ENCODE measurements at regions not wholly inside any gene's neighbourhood (a gene's known extent, or its start where the extent isn't known, plus 50 kb on each side); places are given as distances from the start of the nearest gene placed in this dataset.

DNA sequence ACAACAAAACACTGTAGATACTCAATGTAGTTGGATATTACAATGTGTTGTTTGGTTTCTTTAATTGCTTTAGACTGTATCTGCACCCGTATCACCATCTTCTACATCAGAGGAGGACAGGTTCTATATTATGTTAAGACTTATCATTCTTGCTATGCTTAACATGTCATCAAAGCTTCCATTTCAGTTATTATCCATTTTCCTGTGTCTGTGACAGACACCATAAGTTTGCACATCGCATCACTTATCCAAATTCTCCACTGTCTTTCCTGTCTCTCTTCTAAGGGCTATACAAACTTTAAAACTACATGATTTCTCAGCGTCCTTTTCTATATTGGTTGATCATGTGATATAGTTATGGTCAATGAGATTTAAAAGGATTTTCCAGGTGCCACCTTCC is 719.0 kb downstream of the TBC1D32 start:
- no peak for DNase-seq

DNA sequence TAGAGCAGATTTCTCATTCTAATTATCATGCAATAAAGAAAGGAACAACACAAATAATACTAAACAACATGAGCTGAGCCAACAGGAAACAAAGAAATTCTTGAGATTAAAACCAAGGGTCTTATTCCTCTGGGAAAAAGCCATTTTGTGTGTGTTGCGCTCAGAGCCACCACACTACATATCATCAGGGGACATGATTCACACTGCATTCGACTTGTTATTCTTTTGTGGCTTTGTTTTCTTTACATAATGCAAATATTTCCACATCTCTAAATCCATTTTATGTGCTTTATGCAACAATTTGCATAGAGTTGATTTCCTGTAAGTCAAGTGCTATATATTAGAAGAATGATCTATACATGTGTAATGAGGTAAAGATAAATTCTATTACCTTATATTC is 719.6 kb downstream of the TBC1D32 start:
- DNase-seq: no peak

DNA sequence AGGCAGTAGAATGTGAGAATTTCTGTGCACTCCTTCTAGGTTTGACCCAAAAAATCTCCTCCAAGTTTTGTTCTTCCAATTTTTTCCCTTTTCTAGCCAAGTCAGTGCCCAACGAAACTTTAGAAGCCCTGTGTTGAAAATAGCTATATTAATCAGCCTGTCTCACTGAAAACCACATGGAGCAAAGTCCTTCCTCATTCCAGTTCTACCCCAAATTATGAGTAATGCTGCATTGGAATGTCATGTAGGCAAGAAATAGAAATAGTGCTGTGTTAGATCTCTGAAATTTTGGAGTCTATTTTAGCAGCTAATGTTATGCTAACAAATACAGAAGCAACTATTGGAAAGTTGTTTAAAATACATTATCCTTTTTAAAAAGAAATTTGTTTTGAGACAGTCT is 725.5 kb downstream of the TBC1D32 start:
- DNase-seq: no peak

DNA sequence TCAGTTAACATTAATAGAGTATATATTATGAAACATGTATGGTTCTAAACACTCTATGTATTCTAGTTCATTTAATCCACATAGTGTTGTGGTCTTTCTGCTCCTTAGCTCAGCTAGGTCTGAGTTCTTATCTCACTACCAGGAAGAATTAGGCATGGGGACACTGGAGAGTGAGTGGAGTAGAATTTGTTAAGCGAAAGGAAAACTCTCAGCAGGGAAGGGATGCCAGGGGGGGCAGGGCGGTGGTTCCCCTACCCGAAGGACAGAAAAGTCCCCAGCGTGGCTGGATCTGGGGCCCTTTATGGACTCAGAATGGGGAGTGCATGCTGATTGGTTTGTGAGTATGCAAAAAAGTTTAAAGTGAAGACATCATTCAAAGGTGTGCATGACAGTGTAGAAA is 727.5 kb downstream of the TBC1D32 start:
- no peak for DNase-seq

DNA sequence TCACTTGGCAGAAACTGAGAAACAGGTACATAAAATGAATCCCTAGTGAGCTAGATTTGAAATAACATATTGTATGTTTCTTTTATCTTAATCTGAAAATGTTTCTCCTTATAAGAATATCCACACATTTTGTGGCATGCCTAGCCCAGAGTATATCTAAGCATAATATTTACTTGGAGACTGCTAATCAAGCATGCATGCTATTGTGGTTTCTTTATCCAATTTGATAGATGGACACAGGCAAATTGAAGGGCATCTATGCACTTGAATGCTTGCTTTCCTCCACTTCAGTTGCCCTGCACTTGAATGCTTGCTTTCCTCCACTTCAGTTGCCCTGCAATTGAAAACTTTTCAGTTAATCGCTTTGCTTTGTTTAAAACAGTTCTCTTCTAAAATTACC is 729.8 kb downstream of the TBC1D32 start:
- DNase-seq: no peak

DNA sequence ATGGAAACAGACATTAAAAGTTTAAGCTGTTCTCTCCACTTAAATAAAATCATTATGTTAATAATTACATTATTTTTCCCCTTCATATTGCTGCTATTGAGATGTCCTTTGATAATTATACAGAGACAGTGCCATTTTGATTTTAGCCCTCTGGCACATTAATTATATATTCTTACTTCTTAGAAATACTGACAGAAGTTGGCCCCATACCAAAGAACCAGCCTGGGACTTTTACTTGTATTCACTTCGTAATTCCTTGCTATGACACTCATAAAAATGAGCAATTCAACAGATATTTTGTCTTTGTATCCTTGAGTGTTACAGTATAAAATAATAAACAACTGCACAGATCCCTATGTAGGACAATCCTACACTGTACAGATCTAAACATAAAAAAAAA is 743.7 kb downstream of the TBC1D32 start:
- DNase-seq: no peak

DNA sequence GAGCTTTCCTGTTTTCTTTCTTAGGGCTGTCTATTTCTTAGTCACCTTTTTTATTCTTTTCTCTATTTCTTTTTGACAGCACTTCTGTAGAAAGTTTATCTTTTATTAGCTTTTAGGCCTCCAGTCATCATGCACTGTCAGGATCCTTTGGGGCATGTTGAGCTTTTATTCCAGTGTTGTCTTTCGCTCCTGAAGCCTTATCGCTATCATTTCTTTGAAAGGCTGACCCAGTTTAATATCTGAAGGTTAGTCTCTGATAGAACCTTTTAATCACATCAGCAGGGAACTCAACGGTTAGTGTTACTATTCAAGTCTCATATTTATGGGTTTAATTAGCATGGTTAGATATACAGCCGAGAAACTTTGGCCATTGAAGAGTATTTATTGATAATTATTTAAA is 745.9 kb downstream of the TBC1D32 start:
- DNase-seq: no peak

DNA sequence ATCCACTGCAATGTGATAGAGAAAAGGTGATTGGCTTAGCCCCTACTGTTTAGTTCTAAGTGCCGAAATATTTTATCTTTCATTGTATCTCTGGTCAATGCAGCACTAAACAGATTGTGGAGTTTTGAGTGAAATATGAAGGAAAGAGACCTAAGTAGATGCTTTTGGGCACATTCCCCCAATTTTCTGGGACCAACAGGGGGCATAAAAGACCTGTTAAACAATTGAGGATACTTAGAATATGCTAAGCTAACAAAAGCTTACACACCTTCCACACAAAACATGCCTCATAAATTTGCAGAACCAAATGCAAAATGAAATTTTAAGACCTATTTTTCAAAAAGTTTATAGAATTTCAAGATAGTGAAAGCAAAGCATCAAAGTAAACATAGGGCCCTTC is 746.9 kb downstream of the TBC1D32 start:
- no peak for DNase-seq

DNA sequence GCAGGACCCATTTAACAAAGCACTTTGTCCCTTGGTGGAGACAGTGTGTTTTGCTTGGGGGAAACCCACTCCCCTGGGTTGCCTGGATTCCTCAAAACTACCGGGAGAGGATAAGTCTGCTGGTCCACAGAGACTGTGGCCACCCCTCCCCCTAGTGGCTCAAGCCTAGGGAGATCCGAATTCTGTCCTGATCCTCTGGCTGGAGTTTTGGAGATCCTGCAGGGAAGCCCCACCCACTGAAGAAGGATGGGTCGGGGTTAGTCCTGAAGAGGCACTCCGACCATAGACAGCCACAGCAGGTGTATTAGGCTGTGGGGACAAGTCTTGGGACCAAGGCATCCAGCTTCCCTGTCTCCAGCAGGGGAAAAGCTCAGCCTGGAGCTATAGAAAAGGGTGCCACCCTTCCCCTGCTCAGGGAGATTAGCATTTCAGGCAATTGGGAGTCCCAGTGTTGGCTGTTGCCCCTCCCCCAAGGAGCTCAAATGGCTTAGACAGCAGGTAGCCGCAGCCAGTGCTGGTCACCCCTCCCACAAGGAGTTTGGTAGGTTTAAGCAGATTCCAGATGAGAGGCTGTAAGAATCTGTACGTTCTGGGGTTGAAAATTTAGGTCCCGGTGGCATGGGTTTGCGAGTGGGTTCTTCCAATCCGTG is 750.0 kb downstream of the TBC1D32 start:
- DNase-seq: no peak

DNA sequence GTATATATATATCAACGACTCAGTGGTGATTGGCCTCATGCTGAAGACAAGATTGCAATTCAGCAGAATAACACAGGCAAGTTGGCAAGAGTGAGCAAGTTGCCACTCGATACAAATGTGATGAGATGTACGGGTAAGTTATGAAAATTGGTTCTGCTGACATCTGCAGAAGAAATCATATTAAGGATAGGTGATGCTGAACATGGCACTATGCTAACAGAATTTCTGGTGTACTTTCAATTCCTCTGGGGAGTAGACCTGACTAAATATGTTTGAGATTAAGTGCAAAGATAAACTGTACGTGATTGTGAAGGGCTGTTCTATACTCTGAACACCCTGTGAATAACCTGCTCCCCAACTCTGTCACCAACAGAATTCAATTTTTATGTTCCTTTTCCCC is 758.2 kb downstream of the TBC1D32 start:
- DNase-seq: no peak

DNA sequence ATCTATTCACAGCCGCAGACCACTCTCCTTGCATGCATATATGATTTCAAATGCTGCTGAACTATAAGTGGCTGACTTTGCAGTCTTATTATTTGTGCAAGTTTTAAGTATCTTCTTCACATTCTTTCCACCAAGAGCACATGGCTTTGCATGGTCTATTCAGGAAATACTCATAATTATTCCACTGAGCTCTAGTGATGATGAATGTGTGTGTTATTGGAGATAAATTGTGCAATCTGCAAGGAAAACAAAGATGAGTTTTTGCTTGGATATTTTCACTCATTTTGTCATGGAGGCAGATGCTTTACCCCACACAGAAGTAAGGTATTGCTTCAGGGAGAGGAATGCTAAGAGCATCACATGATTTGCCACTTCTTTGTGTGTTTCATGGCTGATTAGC is 764.6 kb downstream of the TBC1D32 start:
- no peak for DNase-seq

DNA sequence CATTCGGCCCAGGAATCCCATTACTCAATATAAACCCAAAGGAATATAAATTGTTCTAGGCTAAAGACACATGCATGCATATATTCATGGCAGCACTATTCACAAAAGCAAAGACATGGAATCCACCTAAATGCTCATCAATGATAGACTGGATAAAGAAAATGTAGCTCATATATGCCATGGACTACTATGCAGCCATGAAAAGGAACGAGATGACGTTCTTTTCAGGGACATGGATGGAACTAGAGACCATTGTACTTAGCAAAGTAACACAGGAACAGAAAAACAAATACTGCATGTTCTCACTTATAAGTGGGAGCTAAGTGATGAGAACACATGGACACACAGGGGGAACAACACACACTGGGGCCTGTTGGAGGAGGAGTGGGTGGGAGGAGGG is 769.5 kb downstream of the TBC1D32 start:
- no peak for DNase-seq

DNA sequence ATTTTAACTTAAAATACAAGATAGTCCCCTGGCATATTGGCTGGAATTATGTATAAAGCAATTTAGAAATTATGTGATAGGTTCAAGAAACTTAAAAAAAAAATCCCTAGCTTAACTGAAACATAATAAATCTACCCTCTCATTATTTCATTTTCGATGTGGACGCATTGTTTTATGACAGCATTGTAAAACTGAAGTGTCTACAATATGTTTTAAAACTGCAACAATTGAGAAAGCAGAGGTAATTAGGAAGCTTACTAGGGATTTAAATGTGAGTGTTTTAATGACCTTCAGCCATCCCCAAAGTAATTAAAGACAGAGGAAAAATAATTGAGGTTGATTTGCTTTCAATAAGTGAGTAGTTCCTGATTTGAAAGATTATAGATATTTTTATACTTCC is 776.0 kb downstream of the TBC1D32 start:
- DNase-seq: no peak

DNA sequence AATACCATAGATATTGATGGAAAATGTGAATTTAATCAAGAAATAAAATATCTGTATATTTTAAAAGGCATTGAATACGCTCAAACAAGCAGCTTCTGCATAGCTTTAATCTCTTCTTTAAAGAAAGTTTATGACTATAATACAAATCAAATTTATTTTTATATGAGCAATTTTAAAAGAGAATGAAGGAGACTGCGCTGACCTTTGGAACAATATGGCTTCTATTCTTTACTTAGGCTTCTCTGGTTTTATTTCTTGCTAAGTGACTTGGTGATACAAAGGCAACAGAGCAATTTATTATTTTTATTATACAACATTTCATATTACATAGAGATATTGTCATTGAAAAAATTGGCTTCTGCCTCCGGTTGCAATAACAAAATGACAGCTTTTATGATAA is 776.7 kb downstream of the TBC1D32 start:
- DNase-seq: no peak

DNA sequence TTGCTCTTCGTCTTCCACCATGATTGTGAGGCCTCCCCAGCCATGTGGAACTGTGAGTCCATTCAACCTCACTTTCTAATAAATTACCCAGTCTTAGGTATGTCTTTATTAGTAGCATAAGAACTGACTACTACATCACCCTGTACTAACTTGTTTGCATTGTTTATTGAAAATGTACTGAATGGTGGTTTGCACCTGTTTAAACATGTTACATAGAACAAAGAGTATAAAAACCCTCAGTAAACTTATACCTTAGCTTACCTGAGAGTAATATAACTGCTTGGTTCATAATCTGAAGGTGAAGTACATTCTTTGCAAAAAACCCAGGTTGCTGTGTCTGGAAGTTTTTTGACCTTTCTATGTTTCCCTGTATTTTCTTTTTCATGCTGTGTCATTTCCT is 777.8 kb downstream of the TBC1D32 start:
- no peak for DNase-seq

DNA sequence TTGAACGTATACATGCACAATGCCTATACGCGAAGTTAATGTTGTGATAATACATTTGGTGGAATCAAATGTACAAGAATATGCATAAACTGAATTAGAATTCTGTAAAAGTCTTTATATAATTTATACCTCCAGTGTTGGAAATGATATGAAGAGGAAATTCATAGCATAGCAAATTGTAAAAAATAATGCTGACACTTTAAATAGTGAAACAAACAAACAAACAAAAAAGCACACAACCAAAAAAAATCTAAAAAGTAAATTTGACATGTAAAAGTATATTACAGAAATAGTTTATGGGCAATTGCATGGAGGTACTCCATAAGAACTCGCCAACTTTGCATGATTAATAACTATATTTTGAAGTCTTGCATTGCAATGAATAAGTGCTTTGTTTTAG is 780.9 kb downstream of the TBC1D32 start:
- DNase-seq: no peak

DNA sequence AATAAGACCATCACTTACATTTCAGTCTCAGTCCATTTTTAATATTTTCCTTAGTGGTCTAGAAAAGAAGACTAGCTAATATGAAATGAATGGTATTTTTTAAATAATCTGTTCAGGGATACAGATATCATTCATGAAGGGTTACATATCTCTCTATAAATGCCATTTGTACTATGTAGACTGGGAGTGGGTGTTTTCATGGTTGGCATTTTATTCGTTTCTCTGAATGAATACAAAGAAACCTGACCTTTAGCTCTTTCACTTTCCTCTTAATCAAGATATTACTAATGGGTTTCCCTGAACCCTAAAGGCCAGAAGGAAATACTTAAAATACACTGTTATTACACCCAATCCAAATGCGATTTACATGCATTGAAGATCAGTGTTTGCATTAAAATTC is 788.9 kb downstream of the TBC1D32 start:
- DNase-seq: no peak

DNA sequence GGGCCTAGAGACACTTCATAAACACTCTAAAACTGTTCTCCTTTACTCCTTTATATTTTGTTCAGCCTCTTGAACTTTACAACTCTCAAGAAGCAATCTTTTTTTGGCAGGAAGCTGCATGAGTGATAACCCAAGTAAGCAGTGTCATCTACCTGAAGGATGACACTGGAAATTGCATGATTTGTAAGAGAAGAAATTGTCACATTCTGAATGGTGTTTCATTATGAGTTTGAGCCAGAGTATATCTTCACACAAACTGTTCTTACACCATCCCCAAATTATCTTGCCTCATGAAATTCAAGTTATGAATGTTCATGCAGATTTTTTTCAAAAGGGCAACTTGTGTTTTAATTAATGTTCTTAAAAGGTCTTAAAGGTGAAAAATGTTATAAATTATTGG is 799.3 kb downstream of the TBC1D32 start:
- DNase-seq: no peak

DNA sequence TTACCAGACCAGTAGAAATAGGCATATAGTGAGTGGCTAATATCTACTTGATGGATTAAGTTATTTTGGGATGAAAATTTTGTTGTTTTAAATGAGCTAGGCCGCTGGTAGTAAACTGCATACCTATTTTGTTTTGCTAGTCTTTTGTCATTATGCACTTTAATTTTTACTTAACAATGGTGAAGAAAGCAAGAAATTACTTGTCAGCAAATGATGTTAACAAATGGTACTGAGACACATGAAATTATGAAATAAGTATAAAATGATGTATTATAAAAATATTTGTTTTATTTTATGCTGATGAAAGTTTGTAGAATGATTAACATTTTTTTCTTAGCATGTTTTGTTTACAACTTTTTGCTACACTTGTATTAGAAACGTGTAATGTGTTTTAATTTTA is 807.7 kb downstream of the TBC1D32 start:
- DNase-seq: no peak

DNA sequence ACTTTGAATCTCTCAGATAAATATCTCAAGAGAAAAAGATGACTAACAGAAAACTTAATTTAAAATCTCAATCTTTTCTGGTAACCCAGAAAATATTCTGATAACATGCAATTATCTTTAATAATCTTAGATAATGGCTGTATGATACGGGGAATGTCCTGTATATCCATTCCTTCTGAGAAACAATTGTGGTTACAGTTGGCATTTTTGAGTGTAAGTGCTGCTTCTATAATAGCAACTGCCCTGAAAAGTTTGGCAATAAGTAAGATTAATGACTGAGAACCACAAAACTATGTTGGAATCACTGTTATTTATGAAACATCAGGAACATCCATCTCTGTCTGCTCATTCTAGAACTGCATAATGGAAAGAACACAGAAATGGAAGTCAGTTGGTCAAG is 819.7 kb downstream of the TBC1D32 start:
- DNase-seq: no peak

DNA sequence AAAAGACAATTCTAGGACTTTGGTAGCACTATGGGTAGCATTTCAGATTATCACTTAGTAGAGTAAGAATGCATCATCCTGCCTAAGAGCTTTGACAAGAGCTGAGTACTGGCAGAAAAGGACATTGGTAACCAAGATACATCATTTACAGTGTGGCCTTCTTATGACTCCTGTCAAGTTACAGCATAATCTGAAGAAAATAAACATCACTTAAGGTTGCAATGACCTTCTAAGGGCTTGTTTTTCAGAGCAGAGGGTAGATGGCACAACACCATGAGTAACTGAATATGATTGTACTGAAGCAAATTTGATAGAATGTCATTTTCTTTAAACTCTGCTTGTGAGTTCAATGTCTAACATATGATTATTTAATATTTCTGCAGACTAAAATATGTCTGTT is 822.6 kb downstream of the TBC1D32 start:
- DNase-seq: no peak

DNA sequence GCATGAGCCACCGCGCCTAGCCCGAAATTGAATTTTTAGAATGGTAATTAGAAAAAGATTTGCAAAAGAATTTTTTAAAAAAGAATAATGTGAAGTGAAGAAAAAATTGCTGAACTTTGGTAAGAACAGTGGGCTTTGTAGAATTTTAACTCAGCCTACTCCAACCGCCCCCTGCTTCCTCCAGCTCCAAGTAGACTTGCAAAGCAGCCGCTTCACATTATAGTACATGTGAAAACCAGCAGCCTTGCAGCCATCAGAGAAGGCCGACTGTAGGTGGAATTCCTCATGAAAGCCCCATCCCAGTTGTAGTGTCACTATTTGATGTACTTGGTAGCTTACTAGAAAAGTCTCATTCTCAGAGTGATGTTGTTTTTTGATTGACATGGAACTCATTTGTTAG is 835.6 kb downstream of the TBC1D32 start:
- no peak for DNase-seq

DNA sequence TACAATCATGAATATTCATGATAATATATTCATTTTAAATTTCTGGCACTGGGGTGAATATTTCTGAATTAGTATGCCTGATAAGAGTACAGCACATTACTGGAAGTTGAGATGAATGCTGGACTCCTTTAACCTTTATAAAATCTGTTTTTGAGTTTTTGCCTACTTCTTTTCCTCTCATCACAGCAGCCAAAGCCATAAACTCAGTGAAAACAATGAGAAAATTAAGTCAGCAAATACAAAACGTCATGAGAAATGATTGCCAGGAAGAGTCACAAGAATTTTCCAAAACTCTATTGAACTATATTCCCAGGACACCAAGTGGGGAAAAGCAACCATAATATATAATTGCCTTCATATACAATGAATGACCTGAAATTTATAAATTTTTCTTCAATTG is 837.6 kb downstream of the TBC1D32 start:
- DNase-seq: no peak

DNA sequence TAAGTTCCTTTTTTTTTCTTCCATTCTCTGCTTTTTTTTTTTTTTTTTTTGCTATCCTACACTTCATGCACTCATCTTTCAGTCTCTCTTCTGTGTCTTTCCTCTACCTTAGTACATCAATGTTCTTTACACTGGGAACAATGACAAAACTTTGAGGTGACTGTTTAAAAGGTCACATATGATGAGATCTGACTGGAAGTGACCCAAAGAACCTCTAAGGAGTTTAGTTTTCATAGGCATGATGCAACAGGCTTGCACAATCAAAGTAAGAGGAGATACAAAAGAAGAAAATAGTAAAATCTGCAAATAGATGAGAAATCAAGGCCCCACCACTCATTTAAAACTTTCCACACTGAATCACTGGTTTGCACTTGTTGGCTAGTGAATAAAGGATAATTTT is 840.8 kb downstream of the TBC1D32 start:
- DNase-seq: no peak

DNA sequence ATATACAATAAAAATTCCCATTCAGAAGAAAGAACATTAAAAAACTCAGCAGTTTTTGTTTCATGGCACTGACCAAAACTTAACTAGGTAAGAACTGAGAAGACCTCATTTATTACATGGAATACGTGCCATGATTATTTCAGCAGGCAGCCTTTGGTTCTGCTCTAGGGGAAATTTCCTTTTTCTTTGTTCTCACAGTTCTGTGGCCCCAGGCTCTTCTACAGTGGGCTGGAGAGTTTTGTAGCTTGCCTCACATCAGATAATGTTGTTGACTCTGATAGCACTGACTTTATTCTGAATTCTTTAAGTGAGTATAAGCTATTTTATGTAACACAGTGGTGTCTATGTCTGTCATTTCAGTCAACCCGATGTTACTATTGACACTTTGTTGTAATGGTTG is 844.3 kb downstream of the TBC1D32 start:
- no peak for DNase-seq

DNA sequence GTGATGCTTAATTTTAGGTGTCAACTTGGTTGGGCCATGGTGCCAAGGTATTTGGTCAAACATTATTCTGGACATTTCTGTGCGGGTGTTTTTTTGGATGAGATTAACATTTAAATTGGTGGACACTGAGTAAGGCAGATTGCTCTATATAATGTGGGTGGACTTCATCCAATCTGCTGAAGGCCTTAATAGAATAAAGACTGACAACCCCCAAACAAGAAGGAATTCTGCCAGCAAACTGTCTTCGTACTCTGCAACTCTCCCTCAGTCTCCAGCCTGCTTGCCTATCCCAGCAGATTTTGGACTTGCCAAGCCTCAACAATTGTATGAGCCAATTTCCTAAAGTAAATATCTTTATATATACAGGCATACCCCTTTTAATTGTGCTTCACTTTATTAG is 850.1 kb downstream of the TBC1D32 start:
- no peak for DNase-seq
